AG10803 (cell line): ENCODE measurements at regions not wholly inside any gene's neighbourhood (a gene's known extent, or its start where the extent isn't known, plus 50 kb on each side); places are given as distances from the start of the nearest gene placed in this dataset.

Experiments used
- DNase-seq: peaks from one replicate; pipeline ENCODE4 v3.0.0; 2010; ENCODE audit warnings: low read depth
- H3K4me3 ChIP-seq: 2 replicates; pipeline ENCODE4 v1.5.1; 2011; ENCODE audit warnings: mild to moderate bottlenecking, low read length, control low read depth
- TF ChIP-seq, protein P1 (sequence below): conservative IDR thresholded peaks from 2 replicates; pipeline ENCODE4 v1.5.1; 2011; ENCODE audit warnings: mild to moderate bottlenecking, low read length, control low read depth, inconsistent platforms

DNA sequence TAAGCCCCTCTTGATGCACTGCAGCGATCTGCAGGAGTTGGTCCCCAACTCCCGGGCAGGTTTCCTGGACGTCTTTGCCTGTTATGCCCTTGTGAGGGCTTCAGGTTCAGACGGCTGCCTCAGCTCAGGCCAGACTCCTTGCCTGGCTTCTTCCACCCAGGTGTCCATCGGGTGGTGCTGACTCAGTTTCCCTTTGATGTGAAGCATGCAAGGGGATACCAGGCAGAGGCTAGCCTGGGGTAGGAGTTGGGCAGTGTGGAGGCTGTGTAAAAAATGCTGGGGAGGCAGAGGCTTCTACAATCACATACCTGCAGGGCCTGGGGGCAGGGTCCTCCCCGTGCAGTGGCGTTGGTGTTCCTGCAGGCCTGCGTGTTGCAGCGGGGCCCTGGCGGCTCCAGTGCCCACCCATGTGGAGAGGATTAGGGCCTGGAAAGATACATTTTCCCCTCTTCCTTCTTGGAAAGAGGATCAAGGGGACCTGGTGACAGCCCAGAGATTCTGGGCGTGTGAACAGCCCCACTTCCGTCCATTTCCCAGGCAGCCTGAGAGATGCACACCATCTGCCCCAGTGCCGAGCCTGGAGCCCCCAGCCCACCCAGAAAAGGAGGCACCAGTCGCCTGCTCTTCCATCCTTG is 338.3 kb downstream of the DYSF start:
- H3K4me3 ChIP-seq, result no peak overlapping the region
- no peak for DNase-seq
- TF ChIP-seq, protein P1, sequence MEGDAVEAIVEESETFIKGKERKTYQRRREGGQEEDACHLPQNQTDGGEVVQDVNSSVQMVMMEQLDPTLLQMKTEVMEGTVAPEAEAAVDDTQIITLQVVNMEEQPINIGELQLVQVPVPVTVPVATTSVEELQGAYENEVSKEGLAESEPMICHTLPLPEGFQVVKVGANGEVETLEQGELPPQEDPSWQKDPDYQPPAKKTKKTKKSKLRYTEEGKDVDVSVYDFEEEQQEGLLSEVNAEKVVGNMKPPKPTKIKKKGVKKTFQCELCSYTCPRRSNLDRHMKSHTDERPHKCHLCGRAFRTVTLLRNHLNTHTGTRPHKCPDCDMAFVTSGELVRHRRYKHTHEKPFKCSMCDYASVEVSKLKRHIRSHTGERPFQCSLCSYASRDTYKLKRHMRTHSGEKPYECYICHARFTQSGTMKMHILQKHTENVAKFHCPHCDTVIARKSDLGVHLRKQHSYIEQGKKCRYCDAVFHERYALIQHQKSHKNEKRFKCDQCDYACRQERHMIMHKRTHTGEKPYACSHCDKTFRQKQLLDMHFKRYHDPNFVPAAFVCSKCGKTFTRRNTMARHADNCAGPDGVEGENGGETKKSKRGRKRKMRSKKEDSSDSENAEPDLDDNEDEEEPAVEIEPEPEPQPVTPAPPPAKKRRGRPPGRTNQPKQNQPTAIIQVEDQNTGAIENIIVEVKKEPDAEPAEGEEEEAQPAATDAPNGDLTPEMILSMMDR, result no peak

DNA sequence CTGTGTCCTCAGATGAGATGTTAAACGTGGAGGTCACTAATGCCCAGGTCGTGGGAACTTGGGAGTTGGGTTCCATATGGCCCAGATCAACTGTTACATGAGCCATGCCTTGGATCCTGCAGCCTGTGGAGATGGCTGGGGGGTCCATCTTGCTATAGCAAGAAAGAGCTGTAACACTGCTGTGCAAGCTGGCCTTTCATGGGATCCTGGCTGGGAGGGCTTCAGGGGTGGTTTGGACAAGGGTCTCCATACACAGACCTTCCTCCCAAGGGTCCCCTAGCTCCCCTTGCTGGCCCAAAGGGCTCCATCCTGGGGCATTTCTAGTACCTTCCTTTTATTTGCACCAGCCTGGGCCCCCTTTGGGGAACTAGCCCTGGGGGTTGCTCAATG is 337.7 kb downstream of the DYSF start:
- TF ChIP-seq, protein P1, result no peak
- no peak overlapping the region for H3K4me3 ChIP-seq
- DNase-seq, result no peak

DNA sequence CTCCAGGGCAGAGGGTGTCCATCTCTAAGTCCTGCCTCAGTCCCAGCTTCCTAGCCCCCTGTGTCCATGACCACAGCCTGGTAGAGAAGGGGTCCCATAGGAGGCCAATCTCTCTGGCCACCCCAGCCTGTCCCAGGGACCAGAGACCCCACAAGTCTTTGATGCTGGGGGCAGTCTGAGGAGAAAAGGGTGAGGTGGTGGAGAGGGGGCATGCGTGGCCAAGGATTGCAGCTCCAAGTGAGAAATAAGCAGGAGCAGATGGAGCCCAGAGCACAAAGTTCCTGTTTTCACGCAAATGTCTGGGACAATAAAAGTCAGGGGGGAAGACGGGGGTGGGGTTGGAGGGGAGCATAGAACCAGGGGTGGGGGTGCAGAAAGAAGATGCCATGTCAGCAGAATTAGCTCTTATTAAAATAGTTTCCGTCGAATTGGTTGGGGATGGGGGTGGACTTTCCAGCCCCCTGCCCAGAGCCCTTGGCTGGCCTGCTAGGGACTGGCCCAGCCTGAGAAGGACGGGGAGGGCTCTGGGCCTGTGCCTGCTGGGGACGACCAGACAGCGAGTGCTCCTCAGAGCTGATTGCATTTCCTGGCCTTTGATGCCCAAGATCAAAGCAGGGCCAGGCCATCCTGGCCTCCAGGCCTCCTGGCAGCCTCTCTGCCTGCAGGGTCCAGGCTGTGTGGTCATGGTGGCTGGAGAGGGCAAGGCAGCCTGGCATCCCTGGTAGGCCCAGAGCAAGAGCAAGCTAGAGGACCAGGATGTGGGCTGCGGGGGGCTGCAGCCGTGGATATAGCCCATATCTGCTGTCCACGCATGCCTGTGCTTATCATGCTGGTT is 337.1 kb downstream of the DYSF start:
- TF ChIP-seq, protein P1, result no peak
- no peak overlapping the region for H3K4me3 ChIP-seq
- no peak for DNase-seq

DNA sequence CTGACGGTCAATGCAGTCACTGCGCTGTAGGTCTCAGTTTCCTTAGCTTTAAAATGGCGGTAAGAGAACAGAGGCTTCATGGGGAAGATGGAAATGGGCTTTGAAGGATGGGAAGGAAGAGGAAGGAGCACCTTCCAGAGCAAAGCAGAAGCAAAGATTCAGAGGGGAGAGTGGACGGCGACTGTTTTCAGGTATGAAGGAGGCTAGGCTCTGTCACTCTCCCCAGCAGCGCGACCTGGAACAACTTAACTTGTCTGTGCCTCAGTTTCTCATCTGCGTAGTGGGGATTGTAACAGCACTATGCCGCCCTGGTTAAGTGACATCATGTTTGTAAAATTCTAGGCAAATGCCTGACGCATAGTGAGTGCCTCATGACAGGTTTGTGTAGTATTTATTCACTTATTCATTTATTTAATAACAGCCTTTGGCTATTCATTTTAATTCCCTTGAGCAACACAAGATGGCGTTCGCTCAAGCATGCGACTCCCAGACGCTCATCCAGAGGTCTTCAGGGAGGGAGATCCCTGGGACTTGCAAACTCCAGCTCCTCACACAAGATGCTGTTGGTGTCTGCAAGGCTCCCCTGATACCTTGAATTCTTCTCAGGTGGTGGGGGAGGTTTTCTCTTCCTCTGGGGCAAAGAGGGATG is 336.3 kb downstream of the DYSF start:
- TF ChIP-seq, protein P1, result peak; percentile 47
- H3K4me3 ChIP-seq, result no peak overlapping the region
- DNase-seq, result peak; percentile 61

DNA sequence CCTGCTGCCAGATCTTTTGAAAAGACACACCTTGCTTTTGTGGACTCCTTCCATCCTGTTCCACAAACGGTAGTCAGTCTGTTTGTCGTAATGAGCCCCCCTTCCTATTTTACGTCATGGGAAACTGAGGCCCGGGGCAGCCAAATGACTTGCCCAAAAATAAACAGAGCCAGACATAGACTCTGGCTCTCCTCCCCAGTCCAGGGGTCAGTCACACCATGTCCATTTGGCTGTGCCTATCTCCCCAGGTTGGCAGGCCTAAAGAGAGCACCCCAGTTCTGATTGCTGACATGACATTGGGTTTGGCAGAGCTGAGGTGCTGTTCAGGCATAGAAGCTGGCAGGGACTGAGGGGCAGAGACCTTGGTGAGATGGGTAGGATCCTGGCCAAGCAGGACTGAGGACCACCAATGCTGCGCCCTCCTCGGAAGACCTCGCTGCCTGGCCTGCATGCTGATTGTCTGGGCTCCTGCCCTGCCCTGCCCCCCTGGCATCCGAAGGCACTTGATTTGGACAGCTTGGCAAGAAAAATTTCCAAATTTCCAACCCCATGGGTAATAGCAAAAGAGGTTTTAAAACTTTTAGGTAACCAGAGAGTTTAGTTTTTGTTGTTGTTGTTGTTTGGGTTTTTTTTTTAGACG is 335.4 kb downstream of the DYSF start:
- TF ChIP-seq, protein P1, result no peak
- no peak for DNase-seq
- H3K4me3 ChIP-seq, result no peak overlapping the region

DNA sequence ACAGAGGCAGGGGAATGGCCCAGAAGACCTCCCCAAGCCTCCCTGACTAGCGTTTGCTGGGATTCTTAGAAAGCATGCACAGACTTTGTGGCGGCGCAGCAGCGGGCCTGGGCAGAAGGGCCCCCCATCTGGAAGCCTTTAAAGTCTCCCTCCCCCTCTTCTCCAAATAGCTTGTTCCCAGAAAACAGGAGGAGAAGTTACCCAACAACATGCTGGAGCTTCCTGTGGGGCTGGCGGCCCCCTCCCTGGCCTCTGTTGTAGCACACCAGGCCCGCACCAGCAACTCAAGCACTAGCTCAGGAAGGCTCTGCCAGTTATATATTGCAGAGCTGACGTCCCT is 334.8 kb downstream of the DYSF start:
- DNase-seq, result peak; percentile 78
- H3K4me3 ChIP-seq, result no peak overlapping the region
- TF ChIP-seq, protein P1, result no peak
